ENCODE measurements at regions not wholly inside any gene's neighbourhood (a gene's known extent, or its start where the extent isn't known, plus 50 kb on each side); places are given as distances from the start of the nearest gene placed in this dataset.

- TF ChIP-seq CTCF (IDR thresholded peaks at IDR 0.05) (no peak), POLR2A (IDR thresholded peaks at IDR 0.05) (no peak)
Measured at GRCh38 chr12:34208331-34209258, 186.3 kb downstream of the ALG10 start.

Data from testis (tissue), 2 donors.